NT2/D1 (cell line): ENCODE measurements at regions not wholly inside any gene's neighbourhood (a gene's known extent, or its start where the extent isn't known, plus 50 kb on each side); places are given as distances from the start of the nearest gene placed in this dataset.

Source experiments
- DNase-seq: peaks from one replicate; pipeline ENCODE4 v3.0.0-alpha.2; 2011; ENCODE audit warnings: low read depth, low spot score
- H3K27me3 ChIP-seq: 2 replicates; pipeline ENCODE4 v1.6.0; 2011; ENCODE audit warnings: mild to moderate bottlenecking; ENCODE audit not compliant: insufficient read length, insufficient read depth
- H3K36me3 ChIP-seq: 2 replicates; pipeline ENCODE4 v1.6.1; 2011; ENCODE audit warnings: mild to moderate bottlenecking, low read length, mixed read lengths; ENCODE audit not compliant: insufficient read depth, insufficient read length
- H3K4me1 ChIP-seq: 2 replicates; pipeline ENCODE4 v1.5.1; 2011; ENCODE audit not compliant: insufficient read depth, insufficient read length
- H3K4me3 ChIP-seq: 2 replicates; pipeline ENCODE4 v1.5.1; 2011; ENCODE audit warnings: low read depth; ENCODE audit not compliant: insufficient read length
- H3K9ac ChIP-seq: 2 replicates; pipeline ENCODE4 v1.6.0; 2011; ENCODE audit warnings: low read depth; ENCODE audit not compliant: insufficient read length
- H3K9me3 ChIP-seq: 2 replicates; pipeline ENCODE4 v1.5.1; 2011; ENCODE audit warnings: mild to moderate bottlenecking, low read length; ENCODE audit not compliant: insufficient read depth
- SUZ12 ChIP-seq: IDR thresholded peaks from 2 replicates; pipeline ENCODE4 v1.6.1; 2011; ENCODE audit not compliant: insufficient read length, insufficient read depth; ENCODE audit errors: extremely low read depth
- YY1 ChIP-seq: IDR thresholded peaks from 2 replicates; pipeline ENCODE4 v1.6.1; 2011; ENCODE audit not compliant: insufficient read length, insufficient read depth
- ZNF274 ChIP-seq: IDR thresholded peaks from 2 replicates; pipeline ENCODE4 v1.6.1; 2011; ENCODE audit warnings: mild to moderate bottlenecking, low read depth, low read length

DNA sequence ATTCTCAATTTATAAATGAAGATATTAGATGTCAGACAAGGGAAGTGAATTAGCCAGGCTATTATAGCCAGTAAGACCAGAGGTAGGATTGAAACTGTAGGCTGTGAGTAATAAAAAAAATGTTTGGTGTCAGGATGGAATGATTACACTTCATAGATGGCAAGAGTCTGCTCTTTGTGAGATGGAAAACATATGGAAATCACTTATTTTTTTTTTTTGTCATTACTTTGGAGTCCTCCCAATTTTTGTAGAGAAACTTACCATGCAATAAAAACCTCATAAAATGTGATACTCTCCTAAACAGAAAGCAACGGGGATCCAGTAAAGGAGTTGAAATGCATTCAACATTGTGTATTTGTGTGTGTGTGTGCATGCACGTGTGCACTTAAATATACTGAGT lies 532.7 kb upstream of the CDH8 start:
- Histone ChIP-seq H3K27me3 (no peaks in the 10 kb centered on the region), H3K36me3 (no peaks in the 10 kb centered on the region), H3K4me3 (no peak overlapping the region), H3K4me1 (no peaks in the 10 kb centered on the region), H3K9ac (no peak overlapping the region), H3K9me3 (no peaks in the 10 kb centered on the region)
- no peak for DNase-seq
- TF ChIP-seq SUZ12, result no peak
- no peak for TF ChIP-seq YY1
- no peak for TF ChIP-seq ZNF274

DNA sequence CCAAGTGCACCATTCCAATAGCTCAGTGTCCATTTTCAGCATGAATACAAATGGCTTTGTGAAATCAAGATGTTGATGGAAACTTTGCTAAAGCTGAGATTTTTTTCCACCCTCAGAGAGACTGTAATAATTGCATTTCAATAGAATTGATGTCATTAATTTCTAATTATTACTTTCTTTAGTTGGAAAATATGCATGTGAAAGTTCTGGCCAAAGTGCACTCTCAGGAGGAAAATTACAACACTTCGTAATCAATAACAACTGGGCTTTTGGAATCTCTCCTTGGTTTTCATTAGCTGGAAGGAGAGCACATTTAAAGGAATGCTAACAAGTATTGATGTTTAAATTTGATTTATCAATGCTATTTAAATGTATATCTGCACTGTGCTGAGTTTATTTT lies 529.5 kb upstream of the CDH8 start:
- H3K27me3 ChIP-seq, result no peaks in the 10 kb centered on the region
- H3K4me1 ChIP-seq, result no peaks in the 10 kb centered on the region
- H3K36me3 ChIP-seq, result no peaks in the 10 kb centered on the region
- no peak for TF ChIP-seq YY1
- TF ChIP-seq SUZ12, result no peak
- no peak for TF ChIP-seq ZNF274
- H3K9ac ChIP-seq, result no peak overlapping the region
- H3K4me3 ChIP-seq, result no peak overlapping the region
- H3K9me3 ChIP-seq, result no peaks in the 10 kb centered on the region
- DNase-seq, result no peak

DNA sequence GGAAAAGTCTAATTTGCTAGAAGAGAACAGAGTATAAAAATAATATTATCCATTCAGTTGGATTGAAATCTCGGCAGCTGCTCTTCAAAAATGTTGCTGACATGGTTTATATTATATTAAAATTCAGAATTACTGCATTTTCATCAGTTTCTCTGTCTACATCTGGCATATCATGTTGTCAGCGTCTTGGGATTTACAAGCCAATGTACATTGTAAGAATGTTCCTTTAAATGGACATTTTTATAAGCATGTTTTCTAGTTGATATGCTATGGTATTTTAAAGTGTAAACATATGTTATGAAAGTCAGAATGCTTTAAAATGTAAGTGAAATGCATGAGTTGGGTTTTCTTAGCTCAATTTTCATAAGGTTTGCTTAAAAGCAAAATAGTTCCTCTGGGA lies 528.1 kb upstream of the CDH8 start:
- DNase-seq, result no peak
- no peak overlapping the region for H3K9ac ChIP-seq
- H3K36me3 ChIP-seq, result no peaks in the 10 kb centered on the region
- no peaks in the 10 kb centered on the region for H3K27me3 ChIP-seq
- no peak overlapping the region for H3K4me3 ChIP-seq
- H3K4me1 ChIP-seq, result no peaks in the 10 kb centered on the region
- TF ChIP-seq ZNF274 (no peak), SUZ12 (no peak), YY1 (no peak)
- H3K9me3 ChIP-seq, result no peaks in the 10 kb centered on the region

DNA sequence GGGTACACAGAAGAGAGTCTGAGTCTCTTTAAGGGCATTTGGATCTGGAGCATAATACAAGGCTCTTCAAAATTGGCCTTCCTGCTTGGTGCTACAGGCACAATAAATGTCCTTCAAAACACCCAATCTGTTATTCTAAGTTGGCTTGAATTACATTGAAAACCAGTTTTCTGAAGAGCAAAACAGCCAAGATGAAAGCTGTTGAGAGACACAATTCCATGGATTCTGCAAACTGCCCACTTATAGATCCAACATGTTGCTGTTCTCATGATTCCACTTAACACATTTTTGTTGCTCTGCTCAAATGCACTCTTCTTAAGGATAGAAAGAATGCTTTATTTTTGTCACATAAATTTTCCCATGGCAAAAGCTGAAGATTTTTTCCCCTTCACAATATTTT lies 525.9 kb upstream of the CDH8 start:
- DNase-seq, result no peak
- Histone ChIP-seq H3K4me3 (no peak overlapping the region), H3K36me3 (no peaks in the 10 kb centered on the region), H3K9ac (no peak overlapping the region), H3K9me3 (no peaks in the 10 kb centered on the region), H3K4me1 (no peaks in the 10 kb centered on the region), H3K27me3 (no peaks in the 10 kb centered on the region)
- no peak for TF ChIP-seq YY1
- TF ChIP-seq ZNF274, result no peak
- TF ChIP-seq SUZ12, result no peak

DNA sequence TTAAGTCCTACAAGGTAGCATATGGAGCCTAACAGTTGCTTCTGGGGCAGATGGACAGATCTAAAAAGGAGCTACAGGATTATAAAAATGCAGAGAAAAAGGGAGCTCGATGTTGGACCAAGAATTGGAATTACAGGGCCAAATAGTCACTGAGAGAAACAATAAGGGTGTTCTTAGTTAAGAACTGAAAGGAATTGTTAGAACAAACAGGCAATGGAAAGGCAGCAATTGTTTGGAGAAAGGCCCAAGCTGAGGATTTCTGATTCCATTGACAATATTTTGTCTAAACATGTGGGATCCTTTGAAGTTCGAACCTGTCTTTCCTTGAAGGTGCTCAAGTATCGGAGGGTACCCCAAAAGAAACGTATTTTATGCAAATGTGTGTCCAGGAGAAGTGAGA lies 513.6 kb upstream of the CDH8 start:
- DNase-seq, result no peak
- Histone ChIP-seq H3K9me3 (no peaks in the 10 kb centered on the region), H3K27me3 (no peaks in the 10 kb centered on the region), H3K9ac (no peak overlapping the region), H3K4me1 (no peaks in the 10 kb centered on the region), H3K36me3 (no peaks in the 10 kb centered on the region), H3K4me3 (no peak overlapping the region)
- TF ChIP-seq ZNF274, result no peak
- no peak for TF ChIP-seq SUZ12
- no peak for TF ChIP-seq YY1

DNA sequence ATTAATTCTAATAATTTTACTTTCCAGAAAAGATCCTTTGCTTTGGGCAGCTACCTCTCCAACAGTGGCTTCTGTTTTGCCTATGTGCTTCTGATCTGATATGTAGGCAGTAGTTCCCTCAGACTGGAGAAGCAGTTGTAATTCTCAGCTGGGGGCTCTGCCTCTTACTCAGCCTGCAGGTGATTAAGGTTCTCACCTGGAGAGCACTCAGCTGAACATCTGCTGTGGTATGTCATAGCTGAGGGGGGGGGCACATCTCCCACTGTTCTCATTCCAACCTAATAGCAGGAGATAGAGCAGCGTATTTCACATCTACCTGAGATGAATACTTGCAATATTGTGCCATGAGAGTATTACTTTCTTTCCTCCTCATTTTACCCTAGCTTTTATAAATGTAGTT lies 511.9 kb upstream of the CDH8 start:
- Histone ChIP-seq H3K4me3 (no peak overlapping the region), H3K4me1 (no peaks in the 10 kb centered on the region), H3K36me3 (no peaks in the 10 kb centered on the region), H3K9ac (no peak overlapping the region), H3K9me3 (no peaks in the 10 kb centered on the region), H3K27me3 (no peaks in the 10 kb centered on the region)
- no peak for DNase-seq
- no peak for TF ChIP-seq YY1
- TF ChIP-seq SUZ12, result no peak
- no peak for TF ChIP-seq ZNF274

DNA sequence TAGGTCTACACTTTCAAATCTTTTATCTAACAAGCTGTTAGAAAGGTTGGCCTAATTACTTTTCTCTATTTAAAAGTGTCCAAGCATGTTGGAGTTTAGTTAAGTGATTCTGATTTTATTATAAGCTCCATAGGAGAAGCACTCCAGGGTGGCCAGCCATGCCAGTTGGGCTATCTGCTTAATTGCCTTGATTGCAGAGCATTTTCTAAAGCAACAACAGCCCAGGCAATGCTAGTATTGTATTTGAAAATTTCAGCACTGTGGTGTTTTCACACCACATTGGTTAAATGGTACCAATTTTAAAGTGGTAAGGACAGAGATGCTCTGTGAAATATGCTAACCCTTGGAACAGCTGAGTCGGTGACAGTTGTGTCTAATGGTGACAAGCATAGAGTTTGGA lies 510.5 kb upstream of the CDH8 start:
- Histone ChIP-seq H3K36me3 (no peaks in the 10 kb centered on the region), H3K9me3 (no peaks in the 10 kb centered on the region)

DNA sequence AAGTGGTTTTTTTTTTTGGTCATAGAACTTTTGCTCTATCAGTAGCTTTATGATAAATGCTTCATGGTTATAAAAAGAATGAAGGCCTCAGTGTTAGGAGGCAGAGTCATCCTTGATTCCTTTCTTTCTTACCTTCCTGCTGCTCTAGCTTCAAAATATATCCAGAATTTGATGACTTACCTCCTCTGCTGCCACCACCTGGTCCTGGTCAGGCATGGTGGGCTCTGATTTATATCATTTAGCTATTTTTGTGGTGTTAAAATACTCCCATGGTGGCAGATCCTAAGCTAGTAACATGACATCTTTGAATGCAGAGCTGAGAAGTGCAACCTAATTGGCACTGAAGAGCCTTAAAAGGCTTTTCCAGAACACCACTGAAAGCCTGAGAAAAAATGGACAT lies 508.8 kb upstream of the CDH8 start:
- Histone ChIP-seq H3K27me3 (no peaks in the 10 kb centered on the region), H3K9ac (no peak overlapping the region), H3K4me1 (no peaks in the 10 kb centered on the region), H3K9me3 (no peaks in the 10 kb centered on the region), H3K4me3 (no peak overlapping the region), H3K36me3 (no peaks in the 10 kb centered on the region)
- no peak for TF ChIP-seq YY1
- DNase-seq, result no peak

More for the DNA sequence above, 510.5 kb upstream of the CDH8 start:
- no peak for TF ChIP-seq SUZ12
- no peak for TF ChIP-seq YY1
- TF ChIP-seq ZNF274, result no peak
- no peak for DNase-seq
- Histone ChIP-seq H3K9ac (no peak overlapping the region), H3K4me1 (no peaks in the 10 kb centered on the region), H3K27me3 (no peaks in the 10 kb centered on the region), H3K4me3 (no peak overlapping the region)
